ENCODE measurements at regions not wholly inside any gene's neighbourhood (a gene's known extent, or its start where the extent isn't known, plus 50 kb on each side); places are given as distances from the start of the nearest gene placed in this dataset.
"Not testable (repeated sequence)": the region's sequence is repeated elsewhere in the genome, so short reads cannot be mapped to it uniquely, and the experiment has no call there.

GRCh38 chr13:34734932-34735331 is 207.1 kb upstream of the NBEA start:
- no peak for DNase-seq

- DNase-seq, result no peak
Measured at GRCh38 chr13:34738254-34738992, 203.6 kb upstream of the NBEA start.

GRCh38 chr13:34747056-34747455 is 195.0 kb upstream of the NBEA start:
- not testable (repeated sequence) for DNase-seq

GRCh38 chr13:34747507-34747906 is 194.6 kb upstream of the NBEA start:
- no peak for DNase-seq

GRCh38 chr13:34748073-34748472 is 194.0 kb upstream of the NBEA start:
- DNase-seq, result no peak

- no peak for DNase-seq
Measured at GRCh38 chr13:34748596-34748995, 193.5 kb upstream of the NBEA start.

GRCh38 chr13:34749046-34749445 is 193.0 kb upstream of the NBEA start:
- DNase-seq, result no peak

GRCh38 chr13:34750078-34750931 is 191.8 kb upstream of the NBEA start:
- DNase-seq, result no peak

GRCh38 chr13:34751044-34751443 is 191.0 kb upstream of the NBEA start:
- no peak for DNase-seq

- no peak for DNase-seq
Measured at GRCh38 chr13:34751492-34751891, 190.6 kb upstream of the NBEA start.

GRCh38 chr13:34752283-34752960 is 189.6 kb upstream of the NBEA start:
- no peak for DNase-seq

- DNase-seq, result no peak
Measured at GRCh38 chr13:34756136-34756535, 185.9 kb upstream of the NBEA start.

- no peak for DNase-seq
Measured at GRCh38 chr13:34756572-34756971, 185.5 kb upstream of the NBEA start.

- DNase-seq, result no peak
Measured at GRCh38 chr13:34757441-34757840, 184.6 kb upstream of the NBEA start.

GRCh38 chr13:34758628-34759027 is 183.4 kb upstream of the NBEA start:
- DNase-seq, result no peak

GRCh38 chr13:34762312-34762711 is 179.8 kb upstream of the NBEA start:
- DNase-seq, result no peak

GRCh38 chr13:34764246-34764645 is 177.8 kb upstream of the NBEA start:
- no peak for DNase-seq

GRCh38 chr13:34765446-34766180 is 176.5 kb upstream of the NBEA start:
- DNase-seq, result no peak

GRCh38 chr13:34767778-34768177 is 174.3 kb upstream of the NBEA start:
- DNase-seq, result no peak

GRCh38 chr13:34772206-34772605 is 169.9 kb upstream of the NBEA start:
- no peak for DNase-seq

GRCh38 chr13:34772881-34773280 is 169.2 kb upstream of the NBEA start:
- DNase-seq, result no peak

- DNase-seq, result no peak
Measured at GRCh38 chr13:34776390-34776981, 165.6 kb upstream of the NBEA start.

Data from 8988T (cell line).